Mesendoderm (in vitro differentiated cells): ENCODE measurements at regions not wholly inside any gene's neighbourhood (a gene's known extent, or its start where the extent isn't known, plus 50 kb on each side); places are given as distances from the start of the nearest gene placed in this dataset.

Experiments
- DNase-seq: peaks from one replicate; pipeline ENCODE4 v3.0.0; 2013
- H2AK5ac ChIP-seq: 2 replicates; pipeline ENCODE4 v1.6.1; 2013; ENCODE audit warnings: low read length, inconsistent platforms
- H2BK120ac ChIP-seq: 2 replicates; pipeline ENCODE4 v1.6.1; 2013; ENCODE audit warnings: low read depth, mild to moderate bottlenecking, low read length, moderate library complexity, mixed read lengths
- H2BK15ac ChIP-seq: replicated peaks from 2 replicates; pipeline ENCODE4 v1.6.1; 2013; ENCODE audit warnings: low read depth, mild to moderate bottlenecking, moderate library complexity
- H2BK5ac ChIP-seq: 2 replicates; pipeline ENCODE4 v1.6.1; 2013; ENCODE audit warnings: low read length, inconsistent platforms
- H3K18ac ChIP-seq: 2 replicates; pipeline ENCODE4 v1.6.1; 2013; ENCODE audit warnings: mild to moderate bottlenecking, low read length, mixed read lengths
- H3K23ac ChIP-seq: one replicate; pipeline ENCODE4 v1.6.1; 2013; ENCODE audit warnings: low read length
- H3K27ac ChIP-seq: 2 replicates; pipeline ENCODE4 v1.5.1; 2013; ENCODE audit warnings: low read depth, mild to moderate bottlenecking, inconsistent platforms, low read length, moderate library complexity
- H3K27me3 ChIP-seq: 2 replicates; pipeline ENCODE4 v1.6.1; 2013; ENCODE audit warnings: low read length, control low read depth, mild to moderate bottlenecking, inconsistent platforms; ENCODE audit not compliant: insufficient read depth, poor library complexity
- H3K36me3 ChIP-seq: 2 replicates; pipeline ENCODE4 v1.6.1; 2013; ENCODE audit warnings: low read length, inconsistent platforms; ENCODE audit not compliant: control insufficient read depth, insufficient read depth
- H3K4ac ChIP-seq: one replicate; pipeline ENCODE4 v1.6.1; 2013; ENCODE audit warnings: low read depth, mild to moderate bottlenecking, low read length, moderate library complexity
- H3K4me1 ChIP-seq: 2 replicates; pipeline ENCODE4 v1.6.1; 2013; ENCODE audit warnings: low read depth, low read length, inconsistent platforms; ENCODE audit not compliant: control insufficient read depth
- H3K4me2 ChIP-seq: 2 replicates; pipeline ENCODE4 v1.6.1; 2013; ENCODE audit warnings: low read length
- H3K4me3 ChIP-seq: 2 replicates; pipeline ENCODE4 v1.5.1; 2013; ENCODE audit warnings: mild to moderate bottlenecking, low read length
- H3K56ac ChIP-seq: one replicate; pipeline ENCODE4 v1.6.1; 2013; ENCODE audit warnings: low read length
- H3K79me1 ChIP-seq: 2 replicates; pipeline ENCODE4 v1.6.1; 2013; ENCODE audit warnings: low read length, inconsistent platforms
- H3K79me2 ChIP-seq: 2 replicates; pipeline ENCODE4 v1.6.1; 2013; ENCODE audit warnings: mild to moderate bottlenecking, low read length; ENCODE audit not compliant: control insufficient read depth, insufficient read depth
- H3K9ac ChIP-seq: 2 replicates; pipeline ENCODE4 v1.6.1; 2013; ENCODE audit warnings: low read length, inconsistent platforms
- H4K5ac ChIP-seq: one replicate; pipeline ENCODE4 v1.6.1; 2013; ENCODE audit warnings: low read length
- H4K8ac ChIP-seq: one replicate; pipeline ENCODE4 v1.6.1; 2013; ENCODE audit warnings: low read depth, mild to moderate bottlenecking, control low read depth, low read length, moderate library complexity
- WGBS: extraction: QIAGEN DNeasy Blood & Tissue Kit; methylation state at CpG from one replicate; pipeline ENCODE4 v1.1.7; 2013; ENCODE audit warnings: low lambda C conversion rate, missing lambda C conversion rate; ENCODE audit not compliant: insufficient coverage; ENCODE audit errors: extremely low coverage; 5-methylcytosine and 5-hydroxymethylcytosine counted together

GRCh38 chr11:29343465-29344333 lies 673.1 kb downstream of the KCNA4 start:
- Histone ChIP-seq H3K4me1 (no peaks in the 10 kb centered on the region), H3K36me3 (no peaks in the 10 kb centered on the region), H3K27ac (no peak overlapping the region), H4K8ac (no peak overlapping the region), H3K79me1 (no peaks in the 10 kb centered on the region), H2BK120ac (no peak overlapping the region), H3K4ac (no peak overlapping the region), H3K56ac (no peak overlapping the region), H2BK5ac (no peak overlapping the region), H3K9ac (no peak overlapping the region), H3K4me2 (no peak overlapping the region), H3K18ac (no peak overlapping the region), H3K4me3 (no peak overlapping the region), H3K23ac (no peak overlapping the region), H4K5ac (no peak overlapping the region), H2AK5ac (no peak overlapping the region), H3K79me2 (no peaks in the 10 kb centered on the region), H2BK15ac (no peak overlapping the region), H3K27me3 (no peaks in the 10 kb centered on the region)
- WGBS, result no CpG with 5 or more reads among the region's 8 CpGs
- DNase-seq, result peak; percentile 67

- no peak overlapping the region for H3K56ac ChIP-seq
- no peak overlapping the region for H3K23ac ChIP-seq
- no peak overlapping the region for H3K9ac ChIP-seq
- H3K4me2 ChIP-seq, result no peak overlapping the region
- no peaks in the 10 kb centered on the region for H3K79me2 ChIP-seq
- no peak overlapping the region for H4K5ac ChIP-seq
- no peak overlapping the region for H3K4me3 ChIP-seq
- H3K4me1 ChIP-seq, result no peaks in the 10 kb centered on the region
- H3K4ac ChIP-seq, result no peak overlapping the region
- no peak overlapping the region for H2BK120ac ChIP-seq
- H3K36me3 ChIP-seq, result no peaks in the 10 kb centered on the region
- H4K8ac ChIP-seq, result no peak overlapping the region
- H3K79me1 ChIP-seq, result no peaks in the 10 kb centered on the region
- no peak overlapping the region for H2BK15ac ChIP-seq
- no CpG with 5 or more reads among the region's 8 CpGs for WGBS
- no peak overlapping the region for H3K27ac ChIP-seq
- H2BK5ac ChIP-seq, result no peak overlapping the region
- H3K18ac ChIP-seq, result no peak overlapping the region
- no peaks in the 10 kb centered on the region for H3K27me3 ChIP-seq
- no peak overlapping the region for H2AK5ac ChIP-seq
- no peak for DNase-seq
These were observed 679.9 kb downstream of the KCNA4 start for GRCh38 chr11:29336727-29337575.

GRCh38 chr11:29334776-29335130 lies 682.1 kb downstream of the KCNA4 start:
- Histone ChIP-seq H3K56ac (no peak overlapping the region), H2BK5ac (no peak overlapping the region), H3K27ac (no peak overlapping the region), H3K27me3 (no peaks in the 10 kb centered on the region), H2BK120ac (no peak overlapping the region), H4K8ac (no peak overlapping the region), H3K4me1 (no peaks in the 10 kb centered on the region), H2BK15ac (no peak overlapping the region), H2AK5ac (no peak overlapping the region), H3K79me1 (no peaks in the 10 kb centered on the region), H3K4me2 (no peak overlapping the region), H3K36me3 (no peaks in the 10 kb centered on the region), H4K5ac (no peak overlapping the region), H3K18ac (no peak overlapping the region), H3K9ac (no peak overlapping the region), H3K23ac (no peak overlapping the region), H3K4ac (no peak overlapping the region), H3K79me2 (no peaks in the 10 kb centered on the region), H3K4me3 (no peak overlapping the region)
- no peak for DNase-seq
- no CpG with 5 or more reads among the region's 1 CpG for WGBS

DNA sequence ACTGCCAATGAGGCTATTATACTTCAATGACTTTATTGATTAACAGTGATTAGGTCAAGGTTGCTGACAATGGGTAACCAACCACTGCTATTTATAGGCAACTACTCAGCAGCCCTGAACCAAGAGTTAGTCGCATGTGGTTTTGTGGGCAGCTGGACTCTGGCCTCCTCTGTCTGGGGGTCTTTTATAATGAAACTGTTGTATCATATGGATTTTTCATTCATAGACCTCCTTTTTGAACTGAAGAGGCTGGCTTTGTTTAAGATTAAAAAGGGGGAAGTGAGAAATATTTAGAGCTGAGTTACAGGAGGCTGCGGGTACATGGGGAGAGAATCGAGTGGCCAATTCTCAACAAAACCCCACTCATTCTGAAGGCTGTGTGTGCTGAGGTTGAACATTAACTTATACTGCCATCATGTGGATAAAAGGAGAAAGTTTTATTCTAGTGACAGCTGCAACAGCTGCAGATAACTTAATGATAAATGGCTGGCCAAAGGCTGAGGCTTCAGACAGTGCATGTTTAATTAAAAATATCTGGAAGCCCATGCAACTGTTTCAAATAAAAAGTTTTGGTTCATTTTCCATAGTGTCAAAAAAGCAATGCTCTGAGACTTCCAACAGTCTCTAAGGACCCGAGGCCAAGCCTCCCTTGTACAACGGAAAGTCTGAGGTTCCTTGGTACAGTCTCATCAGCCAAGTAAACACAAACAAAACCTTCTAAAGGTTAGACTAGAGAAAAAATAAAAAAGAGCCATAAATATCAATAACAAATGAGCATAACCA lies 682.6 kb downstream of the KCNA4 start:
- Histone ChIP-seq H3K4me2 (no peak overlapping the region), H2BK120ac (no peak overlapping the region), H3K9ac (no peak overlapping the region), H2AK5ac (no peak overlapping the region), H3K4me3 (no peak overlapping the region), H3K79me2 (no peaks in the 10 kb centered on the region), H3K79me1 (no peaks in the 10 kb centered on the region), H3K27ac (no peak overlapping the region), H4K8ac (no peak overlapping the region), H3K18ac (no peak overlapping the region), H2BK5ac (no peak overlapping the region), H3K23ac (no peak overlapping the region), H3K27me3 (no peaks in the 10 kb centered on the region), H4K5ac (no peak overlapping the region), H3K4me1 (no peaks in the 10 kb centered on the region), H3K56ac (no peak overlapping the region), H3K36me3 (no peaks in the 10 kb centered on the region), H2BK15ac (no peak overlapping the region), H3K4ac (no peak overlapping the region)
- peak; percentile 65 for DNase-seq
- no CpG with 5 or more reads among the region's 5 CpGs for WGBS

GRCh38 chr11:29331451-29332010 lies 685.3 kb downstream of the KCNA4 start:
- Histone ChIP-seq H3K18ac (no peak overlapping the region), H3K4ac (no peak overlapping the region), H3K4me1 (no peaks in the 10 kb centered on the region), H2BK15ac (no peak overlapping the region), H3K4me3 (no peak overlapping the region), H3K23ac (no peak overlapping the region), H3K79me2 (no peaks in the 10 kb centered on the region), H3K27ac (no peak overlapping the region), H2AK5ac (no peak overlapping the region), H3K56ac (no peak overlapping the region), H3K36me3 (no peaks in the 10 kb centered on the region), H4K5ac (no peak overlapping the region), H3K4me2 (no peak overlapping the region), H3K79me1 (no peaks in the 10 kb centered on the region), H2BK5ac (no peak overlapping the region), H3K27me3 (no peaks in the 10 kb centered on the region), H4K8ac (no peak overlapping the region), H3K9ac (no peak overlapping the region), H2BK120ac (no peak overlapping the region)
- no peak for DNase-seq
- no CpG with 5 or more reads among the region's 3 CpGs for WGBS
